ENCODE measurements at regions not wholly inside any gene's neighbourhood (a gene's known extent, or its start where the extent isn't known, plus 50 kb on each side); places are given as distances from the start of the nearest gene placed in this dataset.

- TF ChIP-seq CTCF (conservative IDR thresholded peaks at IDR 0.05; ENCODE audit: low read length), result no peak
- TF ChIP-seq EZH2phosphoT487 (IDR thresholded peaks at IDR 0.05; ENCODE audit: borderline replicate concordance), result no peak
Measured at GRCh38 chr10:57420881-57421280, 846.8 kb downstream of the IPMK start.
